Activated T-helper 1 cell treated with anti-CD3 and anti-CD28 coated beads, Interleukin-12 subunit alpha, Interleukin-12 subunit beta, Interleukin-2, Interleukin-4 antibody, amounts not matched to agents 30 ng/mL and 10 ng/mL and 1 ng/mL, durations not matched to agents 14 hours and 24 hours and 36 hours (primary cell): ENCODE measurements at regions not wholly inside any gene's neighbourhood (a gene's known extent, or its start where the extent isn't known, plus 50 kb on each side); places are given as distances from the start of the nearest gene placed in this dataset.

Experiments used
- DNase-seq: peaks from one replicate; pipeline ENCODE4 v3.0.0; 2021; ENCODE audit warnings: low spot score
- H3K27ac Mint-ChIP-seq: one replicate; pipeline ENCODE4 v1.8.0; 2021; ENCODE audit warnings: mild to moderate bottlenecking, mixed read lengths
- H3K27me3 Mint-ChIP-seq: one replicate; pipeline ENCODE4 v1.8.0; 2022; ENCODE audit warnings: mild to moderate bottlenecking, moderate library complexity, mixed read lengths; ENCODE audit not compliant: insufficient read depth
- H3K36me3 Mint-ChIP-seq: one replicate; pipeline ENCODE4 v1.8.0; 2021; ENCODE audit warnings: low read depth, mixed read lengths
- H3K4me1 Mint-ChIP-seq: one replicate; pipeline ENCODE4 v1.8.0; 2021; ENCODE audit warnings: low read depth, mixed read lengths
- H3K4me3 Mint-ChIP-seq: one replicate; pipeline ENCODE4 v1.8.0; 2021; ENCODE audit warnings: mild to moderate bottlenecking, moderate library complexity, mixed read lengths
- H3K9me3 Mint-ChIP-seq: one replicate; pipeline ENCODE4 v1.8.0; 2021; ENCODE audit warnings: mixed read lengths
- intact Hi-C: fragments of 100-400 bp; cut with micrococcal nuclease; formaldehyde crosslinking; loops from one replicate; pipeline ENCODE4 v1.15.1; 2024

DNA sequence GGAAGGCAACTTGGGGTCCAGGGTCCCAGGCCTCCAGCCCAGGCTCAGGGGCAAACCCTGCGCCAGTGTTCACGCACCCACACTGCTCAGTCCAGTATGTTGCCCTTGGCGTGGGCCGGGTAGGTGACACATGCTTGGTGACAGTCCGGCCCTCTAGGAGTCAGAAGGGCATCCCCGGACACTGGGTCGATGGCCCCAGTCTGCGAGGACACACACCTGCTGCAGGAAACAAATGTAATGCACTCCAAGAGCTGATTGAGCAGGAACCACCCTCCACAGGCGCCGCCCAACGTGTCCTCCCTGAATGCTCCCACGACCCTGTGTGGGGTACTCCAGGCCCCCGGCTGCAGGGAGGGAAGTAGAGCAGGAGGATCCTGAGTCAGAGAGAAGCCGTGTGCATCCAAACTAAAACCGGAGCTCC is 160.7 kb downstream of the DLL1 start:
- Mint-ChIP-seq H3K27ac (no peak overlapping the region), H3K36me3 (no peaks in the 10 kb centered on the region), H3K27me3 (peaks cover 2% of the 10 kb centered on the region), H3K4me1 (no peaks in the 10 kb centered on the region), H3K4me3 (no peak overlapping the region), H3K9me3 (no peaks in the 10 kb centered on the region)
- intact Hi-C loops, result no loop called here
- DNase-seq, result no peak

DNA sequence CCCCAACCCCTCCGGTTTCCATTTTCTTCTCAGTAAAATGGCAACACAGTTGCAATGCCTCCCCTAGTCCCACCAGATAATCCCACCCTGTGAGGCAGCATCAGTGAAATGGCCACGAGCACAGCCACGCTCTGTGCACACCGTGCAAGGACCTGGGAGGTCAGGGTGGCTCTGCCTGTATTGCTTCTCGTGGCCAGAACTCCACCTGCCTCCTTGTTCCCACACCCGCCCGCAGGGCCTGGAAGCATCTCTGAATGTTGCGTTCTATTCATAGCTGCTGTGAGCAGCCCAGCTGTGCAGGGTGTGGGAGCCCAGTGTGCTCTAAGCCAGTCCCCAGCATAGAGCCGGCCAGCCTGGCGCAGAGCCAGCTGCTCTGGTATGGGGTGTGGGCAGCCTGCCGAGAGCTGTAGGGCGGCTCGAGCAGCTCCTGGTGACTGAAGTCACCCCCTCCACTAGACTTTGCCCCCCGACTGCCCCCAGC is 161.1 kb downstream of the DLL1 start:
- H3K4me1 Mint-ChIP-seq, result no peaks in the 10 kb centered on the region
- no peaks in the 10 kb centered on the region for H3K36me3 Mint-ChIP-seq
- no peak for DNase-seq
- intact Hi-C loops, result no loop called here
- H3K27ac Mint-ChIP-seq, result no peak overlapping the region
- peaks cover 2% of the 10 kb centered on the region for H3K27me3 Mint-ChIP-seq
- H3K4me3 Mint-ChIP-seq, result no peak overlapping the region
- no peaks in the 10 kb centered on the region for H3K9me3 Mint-ChIP-seq

DNA sequence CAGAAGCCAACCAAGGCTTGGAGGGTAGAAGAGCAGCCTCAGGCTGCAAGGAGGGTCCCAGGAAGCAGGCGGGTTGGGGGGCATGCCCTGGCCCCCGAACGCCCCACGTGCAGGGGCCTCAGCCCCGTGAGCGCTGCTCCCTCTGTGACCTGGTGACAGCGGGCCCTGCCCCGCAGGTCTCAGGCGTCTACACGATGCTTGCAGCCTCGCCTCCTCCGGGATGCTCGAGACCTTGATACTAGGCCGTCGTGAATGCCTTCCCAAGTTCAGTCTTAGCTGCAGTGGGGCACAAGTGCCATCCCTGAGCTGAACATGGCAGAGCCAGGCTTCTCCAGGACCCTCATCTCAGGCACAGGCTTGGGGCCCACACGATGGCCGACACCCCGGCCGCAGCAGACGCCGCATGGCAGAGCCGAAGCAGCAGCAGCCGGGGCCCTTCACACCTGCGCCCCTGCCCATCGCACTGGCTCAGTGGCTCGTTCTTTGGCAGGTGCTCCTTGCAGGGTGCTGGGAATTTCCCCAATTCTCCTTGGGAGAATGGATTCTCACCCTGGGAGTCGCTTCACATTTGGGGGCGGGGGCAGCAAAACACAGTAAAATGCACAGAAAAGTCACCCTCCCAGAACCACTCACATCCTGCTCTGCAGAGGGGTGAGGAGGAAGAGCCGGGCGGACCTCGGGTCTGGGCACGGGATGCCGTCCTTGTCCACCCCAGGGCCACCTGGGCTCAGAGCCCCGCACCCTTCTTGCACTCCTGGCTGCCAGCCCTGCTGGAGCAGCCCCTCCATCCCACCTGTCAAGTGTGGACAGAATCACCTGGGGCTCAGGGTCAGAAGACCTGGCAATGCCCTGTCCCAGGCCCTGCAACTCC is 161.8 kb downstream of the DLL1 start:
- Mint-ChIP-seq H3K9me3 (no peaks in the 10 kb centered on the region), H3K36me3 (no peaks in the 10 kb centered on the region), H3K4me1 (no peaks in the 10 kb centered on the region), H3K4me3 (no peak overlapping the region), H3K27ac (no peak overlapping the region), H3K27me3 (peaks cover 2% of the 10 kb centered on the region)
- intact Hi-C loops, result no loop called here
- no peak for DNase-seq

DNA sequence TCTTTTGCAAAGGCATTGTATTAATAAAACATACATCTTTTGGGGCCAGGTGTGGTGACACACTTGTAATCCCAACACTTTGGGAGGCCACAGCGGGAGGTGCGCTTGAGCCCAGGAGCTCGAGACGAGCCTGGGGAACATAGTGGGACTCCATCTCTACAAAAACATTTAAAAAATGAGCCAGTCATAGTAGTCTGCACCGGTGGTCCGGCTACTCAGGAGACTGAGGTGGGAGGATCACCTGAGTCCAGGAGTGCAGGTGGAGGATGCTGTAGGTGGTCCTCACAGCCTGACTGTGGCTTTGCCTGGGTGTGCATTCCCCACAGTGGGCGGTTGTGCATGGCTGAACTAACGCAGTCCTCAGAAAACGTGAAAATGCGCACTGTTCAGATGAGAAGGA is 162.5 kb downstream of the DLL1 start:
- Mint-ChIP-seq H3K9me3 (no peaks in the 10 kb centered on the region), H3K4me1 (no peaks in the 10 kb centered on the region), H3K27ac (no peak overlapping the region), H3K36me3 (no peaks in the 10 kb centered on the region), H3K4me3 (no peak overlapping the region), H3K27me3 (peaks cover 2% of the 10 kb centered on the region)
- intact Hi-C loops, result no loop called here
- DNase-seq, result no peak

DNA sequence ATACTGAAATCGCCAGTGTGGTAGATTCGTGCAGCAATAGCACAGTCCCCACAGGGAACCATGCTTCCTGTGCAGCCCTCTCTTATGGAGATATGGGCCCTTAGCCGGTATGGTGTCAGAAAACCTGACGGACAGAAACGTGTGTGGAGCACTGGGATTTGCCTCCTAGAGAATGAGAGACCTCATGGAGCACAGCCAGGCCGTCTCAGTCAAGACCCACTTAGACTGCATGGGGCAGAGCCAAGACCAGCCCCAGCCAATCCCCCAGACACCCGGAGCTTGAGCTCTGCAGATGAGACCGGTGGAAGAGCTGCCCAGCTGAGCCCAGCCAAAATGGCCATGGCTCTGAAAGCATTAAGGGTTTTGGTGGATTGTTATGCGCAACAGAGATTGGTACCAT is 163.7 kb downstream of the DLL1 start:
- no peaks in the 10 kb centered on the region for H3K36me3 Mint-ChIP-seq
- peaks cover 6% of the 10 kb centered on the region for H3K9me3 Mint-ChIP-seq
- H3K4me3 Mint-ChIP-seq, result no peak overlapping the region
- H3K27me3 Mint-ChIP-seq, result peaks cover 2% of the 10 kb centered on the region
- H3K4me1 Mint-ChIP-seq, result no peaks in the 10 kb centered on the region
- DNase-seq, result no peak
- intact Hi-C loops, result no loop called here
- no peak overlapping the region for H3K27ac Mint-ChIP-seq

DNA sequence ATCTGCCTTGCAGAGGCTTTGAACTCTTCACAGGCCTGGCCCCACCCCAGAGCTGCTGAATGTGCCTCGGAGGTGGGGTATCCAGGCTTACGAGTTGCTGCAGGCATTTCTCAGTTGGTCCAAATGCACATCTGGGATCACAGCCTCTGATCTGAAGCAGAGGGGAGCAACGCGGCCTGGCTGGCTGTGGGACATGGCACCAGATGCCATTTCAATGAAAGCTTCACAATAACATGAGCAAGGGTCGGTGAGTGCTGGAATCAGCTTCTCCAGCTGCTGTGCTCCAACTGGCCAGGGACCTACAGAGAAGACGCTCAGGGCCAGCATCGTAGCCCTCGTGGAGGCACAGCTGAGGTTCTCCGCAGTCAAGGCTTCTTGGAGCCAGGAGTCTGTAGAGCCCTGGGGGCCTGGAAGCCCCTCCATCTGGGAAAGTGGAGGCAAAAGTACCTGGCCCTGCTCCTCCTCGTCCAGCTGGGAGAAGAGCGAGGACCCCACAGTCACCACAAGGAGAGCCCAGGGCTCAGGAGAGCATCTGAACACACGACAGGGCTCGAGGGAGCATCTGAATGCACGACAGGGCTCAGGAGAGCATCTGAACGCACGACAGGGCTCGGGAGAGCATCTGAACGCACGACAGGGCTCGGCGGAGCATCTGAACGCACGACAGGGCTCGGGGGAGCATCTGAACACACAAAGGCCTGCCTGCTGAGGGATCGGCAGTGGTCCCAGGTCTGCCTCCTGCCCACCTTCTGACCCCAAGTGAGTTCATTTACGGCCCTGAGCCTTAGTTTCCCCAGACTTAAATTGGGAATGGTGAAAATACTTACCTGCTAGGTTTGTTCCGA is 165.2 kb downstream of the DLL1 start:
- H3K9me3 Mint-ChIP-seq, result peaks cover 19% of the 10 kb centered on the region
- no peaks in the 10 kb centered on the region for H3K36me3 Mint-ChIP-seq
- DNase-seq, result no peak
- no peak overlapping the region for H3K4me3 Mint-ChIP-seq
- intact Hi-C loops, result no loop called here
- H3K27me3 Mint-ChIP-seq, result peaks cover 2% of the 10 kb centered on the region
- H3K27ac Mint-ChIP-seq, result no peak overlapping the region
- no peaks in the 10 kb centered on the region for H3K4me1 Mint-ChIP-seq

DNA sequence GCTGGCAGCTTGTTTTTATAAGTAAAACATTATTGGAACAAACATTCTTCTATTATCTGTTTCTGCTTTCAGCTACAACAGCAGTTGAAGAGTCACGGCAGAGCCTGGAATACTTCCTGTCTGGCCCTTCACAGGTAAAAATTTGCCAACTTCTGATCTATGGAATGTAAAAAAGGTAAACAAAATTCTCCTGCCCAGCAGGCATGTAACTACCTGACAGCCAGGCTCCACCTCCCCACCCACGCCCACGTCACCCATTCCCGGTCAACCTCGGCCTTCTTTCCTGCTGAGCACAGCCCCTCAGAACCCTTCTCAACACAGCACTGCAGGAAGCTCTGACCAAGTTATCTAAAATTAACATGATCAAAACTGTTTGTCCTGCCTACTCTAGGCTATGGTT is 166.0 kb downstream of the DLL1 start:
- Mint-ChIP-seq H3K36me3 (no peaks in the 10 kb centered on the region), H3K27ac (no peak overlapping the region), H3K4me3 (no peak overlapping the region), H3K4me1 (no peaks in the 10 kb centered on the region), H3K9me3 (peaks cover 26% of the 10 kb centered on the region), H3K27me3 (peaks cover 2% of the 10 kb centered on the region)
- DNase-seq, result no peak
- intact Hi-C loops, result no loop called here

DNA sequence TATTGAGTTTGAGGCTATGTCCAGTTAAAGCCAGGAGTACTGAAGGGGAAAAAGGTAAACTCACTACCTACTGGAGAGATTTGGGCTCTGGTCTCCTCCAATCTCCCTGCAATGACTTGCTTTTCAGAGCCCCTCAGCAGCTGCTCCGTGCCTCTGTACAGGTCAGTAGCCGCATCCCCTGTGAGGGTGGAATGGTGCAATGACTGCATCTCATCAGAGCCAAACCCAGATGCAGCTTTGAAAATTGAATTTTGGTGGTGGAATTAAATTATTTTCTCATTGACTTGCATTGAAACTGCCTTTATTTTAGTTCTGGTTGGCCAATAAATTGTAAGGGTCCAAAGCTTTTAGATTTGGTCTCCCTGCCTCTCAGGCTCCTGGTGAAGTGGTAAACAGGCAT is 166.7 kb downstream of the DLL1 start:
- no peak overlapping the region for H3K27ac Mint-ChIP-seq
- no peak overlapping the region for H3K4me3 Mint-ChIP-seq
- peaks cover 33% of the 10 kb centered on the region for H3K9me3 Mint-ChIP-seq
- no peaks in the 10 kb centered on the region for H3K36me3 Mint-ChIP-seq
- intact Hi-C loops, result no loop called here
- H3K27me3 Mint-ChIP-seq, result peaks cover 2% of the 10 kb centered on the region
- no peaks in the 10 kb centered on the region for H3K4me1 Mint-ChIP-seq
- DNase-seq, result no peak

DNA sequence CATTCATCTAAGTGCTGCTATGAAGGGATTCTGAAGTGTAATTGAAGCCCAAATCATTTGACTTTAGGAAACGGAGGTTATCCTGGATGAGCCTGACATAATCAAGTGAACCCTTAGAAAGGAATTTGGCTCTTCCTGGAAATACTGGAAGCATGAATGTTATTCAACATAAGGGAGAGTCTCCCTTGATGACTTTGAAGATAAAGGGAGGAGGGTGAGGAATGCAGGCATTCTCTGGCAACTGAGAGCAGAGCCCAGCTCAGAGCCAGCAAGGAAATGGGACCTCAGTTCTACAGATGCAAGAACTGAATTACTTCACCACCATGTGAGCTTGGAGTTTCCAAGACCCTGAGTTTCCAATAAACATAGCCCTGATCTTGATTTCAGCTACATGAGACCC is 168.2 kb downstream of the DLL1 start:
- intact Hi-C loops, result no loop called here
- Mint-ChIP-seq H3K27me3 (peaks cover 2% of the 10 kb centered on the region), H3K27ac (no peak overlapping the region), H3K4me1 (no peaks in the 10 kb centered on the region), H3K9me3 (peaks cover 34% of the 10 kb centered on the region), H3K36me3 (no peaks in the 10 kb centered on the region), H3K4me3 (no peak overlapping the region)
- DNase-seq, result no peak

DNA sequence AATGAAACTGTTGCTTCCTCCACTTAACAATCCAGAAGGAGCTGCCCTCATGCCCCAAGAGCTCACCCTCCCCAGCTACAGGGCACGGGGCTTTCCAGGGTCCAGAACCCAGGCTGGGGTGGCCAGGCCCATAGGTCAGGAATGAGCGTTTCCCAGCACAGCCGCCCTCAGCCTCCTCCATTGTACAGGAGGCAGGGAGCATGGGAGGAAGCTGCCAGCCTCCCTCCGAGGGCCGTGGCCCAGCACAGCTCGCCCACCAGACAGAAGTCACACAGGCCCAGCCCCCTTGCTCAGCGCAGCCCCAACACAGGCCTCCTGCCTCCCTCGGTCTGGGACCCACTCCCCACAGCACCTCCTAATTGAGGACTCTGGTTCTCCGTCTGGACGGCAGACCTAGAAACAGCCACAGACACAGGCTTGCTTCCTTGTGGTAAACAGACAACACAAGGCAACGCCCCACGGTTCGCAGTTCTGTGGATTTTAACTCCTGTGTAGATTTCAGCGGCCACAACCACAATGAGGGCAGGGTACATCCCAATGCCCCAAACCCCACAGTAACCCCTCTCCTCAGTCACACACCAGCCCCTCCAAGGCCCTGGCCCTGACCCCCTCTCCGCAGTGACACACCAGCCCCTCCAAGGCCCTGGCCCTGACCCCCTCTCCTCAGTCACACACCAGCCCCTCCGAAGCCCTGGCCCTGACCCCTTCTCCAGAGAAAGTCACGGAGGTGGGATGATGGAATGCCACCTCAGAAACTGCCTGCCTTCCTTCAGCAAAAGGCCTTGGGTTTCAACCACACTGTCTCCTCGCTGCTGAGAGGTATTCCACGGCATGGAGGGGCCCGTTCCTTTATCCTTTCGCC is 173.5 kb downstream of the DLL1 start:
- intact Hi-C loops, result no loop called here
- Mint-ChIP-seq H3K4me1 (no peaks in the 10 kb centered on the region), H3K9me3 (peaks cover 30% of the 10 kb centered on the region), H3K27me3 (no peaks in the 10 kb centered on the region), H3K36me3 (no peaks in the 10 kb centered on the region), H3K4me3 (no peak overlapping the region), H3K27ac (no peak overlapping the region)
- no peak for DNase-seq

DNA sequence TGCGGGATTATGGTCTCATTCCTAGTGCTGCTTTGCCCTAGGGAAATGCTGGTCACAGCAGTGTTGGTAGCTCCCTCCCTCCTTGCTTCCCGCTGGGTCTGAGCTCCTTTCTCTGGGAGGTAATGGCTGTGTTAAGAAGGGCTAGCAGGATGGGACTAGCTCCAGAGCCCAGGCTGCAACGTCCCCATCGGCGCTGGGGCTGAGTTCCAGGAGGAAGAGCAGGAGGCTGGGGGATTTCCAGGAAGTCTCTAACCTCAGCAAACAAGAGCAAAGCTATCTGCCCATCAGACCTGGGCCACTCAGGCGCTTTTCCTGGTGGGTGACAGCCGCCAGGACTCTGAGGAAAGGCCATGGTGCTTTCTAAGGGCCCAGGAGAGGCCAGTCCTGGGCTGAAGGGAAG is 174.2 kb downstream of the DLL1 start:
- Mint-ChIP-seq H3K36me3 (no peaks in the 10 kb centered on the region), H3K27ac (no peak overlapping the region), H3K27me3 (no peaks in the 10 kb centered on the region), H3K4me1 (no peaks in the 10 kb centered on the region), H3K9me3 (peaks cover 23% of the 10 kb centered on the region), H3K4me3 (no peak overlapping the region)
- intact Hi-C loops, result no loop called here
- DNase-seq, result no peak

DNA sequence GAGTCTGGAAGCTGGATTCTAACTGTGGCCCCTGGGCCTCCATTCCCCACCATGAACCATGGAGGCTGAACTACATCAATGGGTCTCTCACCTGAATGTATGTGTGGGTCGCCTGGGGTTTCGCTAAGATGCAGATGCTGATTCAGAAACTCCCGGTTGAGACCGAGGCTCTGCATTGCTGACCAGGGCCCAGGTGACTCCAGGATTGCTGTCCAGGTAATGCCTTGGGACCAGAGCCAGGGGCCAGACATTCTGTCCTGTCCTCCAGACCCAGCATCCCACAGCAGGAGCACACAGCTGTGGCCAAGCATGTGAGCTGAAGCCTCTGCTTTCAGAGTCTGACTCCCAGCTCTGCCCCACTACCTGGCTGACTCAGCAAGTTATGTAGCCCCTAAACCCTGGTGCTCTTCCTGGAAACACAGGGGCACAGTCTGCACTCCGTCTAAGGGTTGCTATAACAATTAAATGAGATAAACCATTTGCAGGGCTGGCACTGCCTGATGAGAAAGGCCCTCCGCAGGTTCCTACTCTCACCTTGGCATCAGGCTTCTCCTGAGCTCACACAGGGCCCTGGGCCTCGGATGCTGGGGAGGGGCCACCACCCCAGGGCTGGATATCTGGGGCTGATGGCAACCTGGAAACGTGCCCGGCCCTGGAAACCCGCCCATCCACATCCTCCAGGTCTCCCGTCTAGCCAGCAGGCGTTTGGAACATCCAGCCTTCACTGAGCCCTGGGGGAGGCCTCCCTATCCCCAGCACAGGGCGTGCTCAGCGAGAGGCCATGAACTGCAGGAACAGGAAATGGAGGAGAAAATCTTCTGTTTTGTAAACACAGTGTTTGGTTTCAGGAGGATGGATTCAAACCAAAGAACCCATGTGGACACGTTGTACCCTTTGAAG is 175.7 kb downstream of the DLL1 start:
- Mint-ChIP-seq H3K9me3 (peaks cover 10% of the 10 kb centered on the region), H3K4me3 (no peak overlapping the region), H3K4me1 (no peaks in the 10 kb centered on the region), H3K27me3 (no peaks in the 10 kb centered on the region), H3K27ac (no peak overlapping the region), H3K36me3 (no peaks in the 10 kb centered on the region)
- intact Hi-C loops, result no loop called here
- DNase-seq, result no peak
